ENCODE measurements at regions not wholly inside any gene's neighbourhood (a gene's known extent, or its start where the extent isn't known, plus 50 kb on each side); places are given as distances from the start of the nearest gene placed in this dataset.

DNA sequence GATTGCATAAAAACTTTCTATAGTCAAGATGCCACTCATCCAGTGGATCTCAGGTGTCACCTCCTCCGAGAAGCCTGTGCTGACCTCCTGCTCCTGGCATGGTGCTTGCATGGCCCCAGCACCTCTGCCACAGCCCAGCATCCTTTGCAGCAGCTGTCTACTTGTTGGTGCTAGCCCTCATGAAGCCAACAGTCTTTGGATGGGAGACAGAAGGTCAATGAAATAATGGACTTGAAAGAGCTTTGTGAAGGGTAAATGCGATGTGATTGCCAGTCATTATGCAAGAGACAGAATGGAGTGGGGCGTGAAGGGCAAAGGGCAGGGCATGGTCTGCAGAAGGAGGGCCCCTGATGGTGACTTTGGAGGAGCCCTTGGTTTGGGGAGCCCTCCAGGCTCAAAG is 63.0 kb upstream of the CLMN start:
- DNase-seq (ENCODE audit: low spot score): no peak

- DNase-seq (ENCODE audit: low spot score): no peak
Measured at GRCh38 chr14:95381726-95382125, 62.0 kb upstream of the CLMN start.

DNA sequence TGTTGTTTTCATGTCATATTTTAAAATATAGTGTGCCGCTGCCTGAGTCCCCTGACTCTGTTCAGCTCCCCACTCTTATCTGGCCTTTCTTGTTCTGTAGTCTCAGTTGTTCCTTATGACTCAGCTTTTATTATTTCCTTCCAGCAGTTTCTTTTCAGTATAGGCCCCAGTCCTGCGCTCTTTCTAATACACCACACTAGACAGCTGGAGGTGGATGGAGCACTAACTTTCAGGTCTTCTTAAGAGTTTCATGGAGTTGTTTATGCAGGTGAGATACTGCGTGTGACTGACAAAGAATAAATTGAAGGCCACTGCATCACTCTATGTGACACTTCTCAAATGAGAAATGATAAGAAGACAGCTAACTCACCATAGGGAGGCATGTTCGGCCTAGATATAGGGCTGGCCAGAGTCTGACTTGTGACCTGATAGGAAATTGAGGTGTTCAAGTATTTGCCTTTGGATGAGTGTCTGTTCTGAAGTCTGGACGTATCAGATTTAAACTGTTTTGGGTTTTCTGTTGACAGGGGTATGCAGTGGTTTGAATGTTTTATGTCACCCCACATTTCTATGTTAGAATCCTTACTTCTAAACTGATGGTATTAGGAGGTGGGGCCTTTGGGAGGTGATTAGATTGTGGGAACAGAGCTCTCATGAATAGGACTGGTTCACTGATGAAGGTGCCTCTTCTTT is 60.8 kb upstream of the CLMN start:
- DNase-seq (ENCODE audit: low spot score): no peak

DNA sequence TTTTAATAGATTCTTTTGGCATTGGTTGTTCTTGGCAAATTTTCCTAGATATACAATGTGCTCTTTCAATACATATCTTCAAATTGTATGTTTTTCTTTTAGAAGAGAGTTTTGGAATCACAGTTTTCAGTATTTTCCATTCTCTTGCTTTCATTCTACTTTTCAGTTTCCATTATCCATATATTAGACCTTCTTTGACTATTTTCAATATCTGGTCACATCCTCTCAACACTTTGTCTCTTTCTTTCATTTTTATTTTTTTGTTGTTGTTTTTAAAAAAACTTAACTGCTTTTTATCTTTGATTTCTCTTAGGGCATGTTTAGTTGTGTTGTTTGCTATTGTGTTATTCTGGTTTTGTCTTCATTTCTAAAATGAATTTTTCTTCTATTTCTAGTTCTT is 59.9 kb upstream of the CLMN start:
- no peak for DNase-seq (ENCODE audit: low spot score)

- DNase-seq (ENCODE audit: low spot score): no peak
Measured at GRCh38 chr14:95375539-95376109, 55.9 kb upstream of the CLMN start.

DNA sequence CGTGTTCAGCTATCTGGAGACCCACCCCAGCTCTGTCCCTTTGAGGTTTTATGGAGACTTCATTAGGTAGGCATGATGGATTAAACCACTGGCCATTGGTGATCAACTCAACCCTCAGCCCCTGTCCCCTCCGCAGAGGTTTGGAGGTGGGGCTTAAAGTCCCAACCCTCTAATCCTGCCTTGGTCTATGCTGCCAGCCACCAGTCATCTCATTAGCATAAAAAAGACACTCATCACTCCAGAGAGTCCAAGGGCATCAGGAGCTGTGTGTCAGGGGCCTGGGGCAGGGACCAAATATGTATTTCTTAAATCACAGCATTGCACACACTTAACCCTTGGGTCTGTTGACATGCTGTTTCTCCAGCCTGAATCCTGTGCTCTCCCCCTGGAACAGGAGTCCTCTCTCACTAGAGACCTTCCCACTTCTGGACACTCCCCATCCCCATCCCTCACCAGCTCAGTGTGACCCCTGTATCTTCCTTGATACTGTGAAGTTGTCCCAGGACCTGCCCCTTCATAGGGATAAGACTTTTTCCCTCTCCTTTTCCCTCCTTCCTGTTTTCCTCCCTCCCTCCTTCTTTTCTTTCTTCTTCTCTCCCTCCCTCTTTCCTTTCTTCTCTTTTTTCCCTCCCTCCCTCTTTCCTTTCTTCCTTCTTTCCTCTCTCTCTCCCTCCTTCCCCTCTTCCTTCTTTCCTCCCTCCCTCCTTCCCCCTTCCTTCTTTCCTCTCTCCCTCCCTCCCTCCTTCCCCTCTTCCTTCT is 54.7 kb upstream of the CLMN start:
- no peak for DNase-seq (ENCODE audit: low spot score)

DNA sequence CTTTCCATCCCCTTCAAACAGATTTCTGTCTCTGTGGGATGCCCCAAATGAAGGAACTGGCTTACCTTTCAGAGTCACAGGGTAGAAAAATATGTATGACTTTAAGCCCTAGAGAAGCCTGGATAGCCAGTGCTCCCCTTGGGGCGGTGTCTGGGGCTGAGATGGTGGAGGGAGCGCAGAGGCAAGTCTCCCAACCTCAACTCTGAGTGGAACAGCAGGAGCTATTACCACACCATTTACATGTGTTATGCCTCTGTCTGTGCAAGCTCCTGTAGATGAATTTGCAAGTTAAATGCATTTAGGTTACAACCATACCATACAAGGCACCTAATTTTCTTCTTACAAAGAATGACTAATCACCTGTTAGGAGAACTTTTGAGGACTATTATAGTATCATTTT is 50.4 kb upstream of the CLMN start:
- no peak for DNase-seq (ENCODE audit: low spot score)

Measured in globus pallidus (tissue), 1 donor.